ENCODE measurements at regions not wholly inside any gene's neighbourhood (a gene's known extent, or its start where the extent isn't known, plus 50 kb on each side); places are given as distances from the start of the nearest gene placed in this dataset.
"Not testable (repeated sequence)": the region's sequence is repeated elsewhere in the genome, so short reads cannot be mapped to it uniquely, and the experiment has no call there.

DNA sequence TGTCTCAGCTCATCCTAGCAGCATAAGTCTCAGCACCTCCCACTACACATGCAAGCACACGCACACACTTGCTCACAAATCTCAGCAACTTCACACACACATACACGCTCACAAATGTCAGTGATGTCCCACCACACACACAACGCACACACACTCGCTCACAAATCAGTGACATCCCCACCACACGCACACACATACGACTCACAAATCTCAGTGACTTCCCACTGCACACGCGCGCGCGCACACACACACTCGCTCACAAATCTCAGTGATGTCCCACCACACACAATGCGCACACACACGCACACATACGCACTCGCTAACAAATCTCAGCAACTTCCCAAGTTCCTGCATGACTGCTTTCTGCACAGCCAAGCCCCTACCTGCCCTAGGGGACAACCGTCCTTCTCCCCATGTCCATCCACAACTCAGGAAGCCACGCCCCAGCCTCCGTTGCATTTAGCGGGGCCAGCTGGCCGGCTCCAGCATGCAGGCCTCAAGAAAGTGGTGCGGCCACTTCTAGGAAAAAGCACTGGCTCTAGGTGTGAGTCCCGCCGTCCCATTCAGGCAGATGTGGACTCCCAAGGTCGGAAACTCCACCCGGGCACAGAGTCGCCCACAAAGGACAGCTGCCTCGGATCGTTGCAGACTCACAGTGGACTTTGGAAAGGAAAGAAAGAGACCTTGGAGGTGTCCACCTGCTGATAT lies 180.1 kb upstream of the SALL3 start:
- ChIA-PET POLR2A (no interaction called here), CTCF (ENCODE audit: unreplicated experiment) (no interaction called here)
- BruUV-seq (replicated peaks): no TSS peak
- TF ChIP-seq, protein P1, sequence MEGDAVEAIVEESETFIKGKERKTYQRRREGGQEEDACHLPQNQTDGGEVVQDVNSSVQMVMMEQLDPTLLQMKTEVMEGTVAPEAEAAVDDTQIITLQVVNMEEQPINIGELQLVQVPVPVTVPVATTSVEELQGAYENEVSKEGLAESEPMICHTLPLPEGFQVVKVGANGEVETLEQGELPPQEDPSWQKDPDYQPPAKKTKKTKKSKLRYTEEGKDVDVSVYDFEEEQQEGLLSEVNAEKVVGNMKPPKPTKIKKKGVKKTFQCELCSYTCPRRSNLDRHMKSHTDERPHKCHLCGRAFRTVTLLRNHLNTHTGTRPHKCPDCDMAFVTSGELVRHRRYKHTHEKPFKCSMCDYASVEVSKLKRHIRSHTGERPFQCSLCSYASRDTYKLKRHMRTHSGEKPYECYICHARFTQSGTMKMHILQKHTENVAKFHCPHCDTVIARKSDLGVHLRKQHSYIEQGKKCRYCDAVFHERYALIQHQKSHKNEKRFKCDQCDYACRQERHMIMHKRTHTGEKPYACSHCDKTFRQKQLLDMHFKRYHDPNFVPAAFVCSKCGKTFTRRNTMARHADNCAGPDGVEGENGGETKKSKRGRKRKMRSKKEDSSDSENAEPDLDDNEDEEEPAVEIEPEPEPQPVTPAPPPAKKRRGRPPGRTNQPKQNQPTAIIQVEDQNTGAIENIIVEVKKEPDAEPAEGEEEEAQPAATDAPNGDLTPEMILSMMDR (conservative IDR thresholded peaks at IDR 0.05; ENCODE audit: low read length): no peak
- no peak for TF ChIP-seq EZH2phosphoT487 (IDR thresholded peaks at IDR 0.05; ENCODE audit: borderline replicate concordance, low read depth, low read length)
- H3K4me3 ChIP-seq (ENCODE audit: low read depth, low read length, poor library complexity, severe bottlenecking): no peak overlapping the region
- H3K4me2 ChIP-seq (ENCODE audit: low read length): no peak overlapping the region
- H2AFZ ChIP-seq (ENCODE audit: low read length): no peak overlapping the region
- intact Hi-C loops (cut with micrococcal nuclease; ENCODE audit: unreplicated experiment): no loop called here
- H3K27ac ChIP-seq (ENCODE audit: low read depth, low read length, poor library complexity, severe bottlenecking): no peak overlapping the region
- no peaks in the 10 kb centered on the region for H3K4me1 ChIP-seq (ENCODE audit: insufficient read depth, low read length, poor library complexity, severe bottlenecking)
- H3K36me3 ChIP-seq (ENCODE audit: insufficient read depth, low read length): no peaks in the 10 kb centered on the region
- no peaks in the 10 kb centered on the region for H3K9me3 ChIP-seq (ENCODE audit: low read length)
- H3K79me2 ChIP-seq (ENCODE audit: insufficient read depth, low read depth, low read length): no peaks in the 10 kb centered on the region
- no peaks in the 10 kb centered on the region for H4K20me1 ChIP-seq (ENCODE audit: insufficient read depth, low read length)
- no peak for DNase-seq (ENCODE audit: low spot score)
- H3K9me2 ChIP-seq (ENCODE audit: insufficient read depth, low read length): no peaks in the 10 kb centered on the region

DNA sequence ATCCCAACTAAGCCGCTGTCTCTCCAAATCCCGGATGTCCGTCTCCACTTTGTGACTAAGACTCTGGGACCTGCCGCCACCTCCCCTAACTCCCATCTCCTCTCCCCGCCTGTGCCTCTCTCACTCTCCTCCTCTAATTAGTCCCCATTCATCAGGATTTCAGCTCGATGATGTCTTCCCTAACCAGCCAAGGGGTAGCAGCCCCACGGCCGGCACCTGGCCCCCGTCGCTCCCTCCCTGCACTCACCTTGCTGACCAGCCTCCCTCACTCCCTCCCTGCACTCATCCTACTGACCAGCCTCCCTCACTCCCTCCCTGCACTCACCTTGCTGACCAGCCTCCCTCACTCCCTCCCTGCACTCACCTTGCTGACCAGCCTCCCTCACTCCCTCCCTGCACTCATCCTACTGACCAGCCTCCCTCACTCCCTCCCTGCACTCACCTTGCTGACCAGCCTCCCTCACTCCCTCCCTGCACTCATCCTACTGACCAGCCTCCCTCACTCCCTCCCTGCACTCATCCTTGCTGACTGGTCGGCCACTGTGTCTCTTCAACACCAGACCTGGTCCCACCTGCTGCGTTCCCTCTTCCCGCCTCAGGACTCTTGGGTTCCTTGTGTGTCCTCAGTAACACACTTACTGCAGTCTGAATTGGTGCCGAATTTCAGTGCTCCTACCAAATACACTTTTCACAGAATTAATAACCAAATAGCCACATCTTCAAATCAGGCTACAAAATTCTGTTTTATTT lies 179.3 kb upstream of the SALL3 start:
- H2AFZ ChIP-seq (ENCODE audit: low read length); H3K4me3 ChIP-seq (ENCODE audit: low read depth, low read length, poor library complexity, severe bottlenecking); H4K20me1 ChIP-seq (ENCODE audit: insufficient read depth, low read length); H3K9me2 ChIP-seq (ENCODE audit: insufficient read depth, low read length); H3K79me2 ChIP-seq (ENCODE audit: insufficient read depth, low read depth, low read length); CTCF ChIA-PET (ENCODE audit: unreplicated experiment); H3K27ac ChIP-seq (ENCODE audit: low read depth, low read length, poor library complexity, severe bottlenecking); DNase-seq (ENCODE audit: low spot score); H3K36me3 ChIP-seq (ENCODE audit: insufficient read depth, low read length); BruUV-seq (replicated peaks); H3K9me3 ChIP-seq (ENCODE audit: low read length); H3K4me1 ChIP-seq (ENCODE audit: insufficient read depth, low read length, poor library complexity, severe bottlenecking); POLR2A ChIA-PET; H3K4me2 ChIP-seq (ENCODE audit: low read length); intact Hi-C loops (cut with micrococcal nuclease; ENCODE audit: unreplicated experiment): not testable (repeated sequence)

DNA sequence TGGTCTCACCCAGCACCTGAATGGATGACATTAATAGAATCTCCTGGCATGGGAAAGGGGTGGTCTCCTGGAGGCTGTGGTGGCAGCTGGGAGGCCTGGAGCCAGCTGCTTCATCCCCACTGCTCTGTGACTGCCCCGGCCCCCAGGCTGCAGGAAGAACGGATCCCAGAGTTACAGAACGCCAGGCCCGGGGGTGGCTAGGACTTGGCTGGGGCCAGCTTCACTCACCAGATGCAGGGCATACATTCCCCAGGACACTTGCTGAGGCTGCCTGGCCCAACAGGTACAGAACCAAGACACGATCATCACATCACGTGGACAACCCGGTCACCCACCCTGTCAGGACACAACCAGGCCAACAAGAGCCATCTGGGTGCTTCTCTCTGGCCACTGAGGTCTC lies 178.6 kb upstream of the SALL3 start:
- Histone ChIP-seq H3K9me2 (ENCODE audit: insufficient read depth, low read length) (no peaks in the 10 kb centered on the region), H3K4me2 (ENCODE audit: low read length) (no peak overlapping the region), H3K4me1 (ENCODE audit: insufficient read depth, low read length, poor library complexity, severe bottlenecking) (peaks cover 7% of the 10 kb centered on the region), H4K20me1 (ENCODE audit: insufficient read depth, low read length) (no peaks in the 10 kb centered on the region), H3K36me3 (ENCODE audit: insufficient read depth, low read length) (no peaks in the 10 kb centered on the region), H3K9me3 (ENCODE audit: low read length) (no peaks in the 10 kb centered on the region), H3K27ac (ENCODE audit: low read depth, low read length, poor library complexity, severe bottlenecking) (no peak overlapping the region), H3K4me3 (ENCODE audit: low read depth, low read length, poor library complexity, severe bottlenecking) (no peak overlapping the region), H3K79me2 (ENCODE audit: insufficient read depth, low read depth, low read length) (no peaks in the 10 kb centered on the region), H2AFZ (ENCODE audit: low read length) (no peak overlapping the region)
- no peak for TF ChIP-seq EZH2phosphoT487 (IDR thresholded peaks at IDR 0.05; ENCODE audit: borderline replicate concordance, low read depth, low read length)
- TF ChIP-seq, protein P1 (conservative IDR thresholded peaks at IDR 0.05; ENCODE audit: low read length): no peak
- no peak for DNase-seq (ENCODE audit: low spot score)
- CTCF ChIA-PET (ENCODE audit: unreplicated experiment): no interaction called here
- POLR2A ChIA-PET: no interaction called here
- intact Hi-C loops (cut with micrococcal nuclease; ENCODE audit: unreplicated experiment): no loop called here
- BruUV-seq (replicated peaks): no TSS peak
